HUES64 (cell line): ENCODE measurements at regions not wholly inside any gene's neighbourhood (a gene's known extent, or its start where the extent isn't known, plus 50 kb on each side); places are given as distances from the start of the nearest gene placed in this dataset.

ENCODE experiments used
- H3K27ac ChIP-seq: 2 replicates; pipeline ENCODE4 v1.7.0; 2013; ENCODE audit warnings: low read depth, low read length, inconsistent platforms
- H3K27me3 ChIP-seq: 2 replicates; pipeline ENCODE4 v1.6.1; 2013; ENCODE audit warnings: mild to moderate bottlenecking, low read length; ENCODE audit not compliant: insufficient read depth
- H3K36me3 ChIP-seq: 2 replicates; pipeline ENCODE4 v1.6.1; 2013; ENCODE audit warnings: mild to moderate bottlenecking, low read length; ENCODE audit not compliant: insufficient read depth
- H3K4me1 ChIP-seq: 2 replicates; pipeline ENCODE4 v1.6.1; 2013; ENCODE audit warnings: mild to moderate bottlenecking, low read length, moderate library complexity; ENCODE audit not compliant: insufficient read depth
- H3K4me3 ChIP-seq: 2 replicates; pipeline ENCODE4 v1.5.1; 2013; ENCODE audit warnings: mild to moderate bottlenecking, low read length, moderate library complexity
- H3K9ac ChIP-seq: 2 replicates; pipeline ENCODE4 v1.6.1; 2013; ENCODE audit warnings: mild to moderate bottlenecking, low read depth, low read length
- H3K9me3 ChIP-seq: 2 replicates; pipeline ENCODE4 v1.6.1; 2013; ENCODE audit warnings: low read depth, low read length; ENCODE audit not compliant: insufficient read depth
- WGBS: fragments of 150-250, 120-280 bp; methylation state at CpG from one replicate; pipeline ENCODE4 v1.1.7; 2013; ENCODE audit warnings: missing lambda C conversion rate; 5-methylcytosine and 5-hydroxymethylcytosine counted together

- no CpG with 5 or more reads among the region's 1 CpG for WGBS
- no peaks in the 10 kb centered on the region for H3K4me1 ChIP-seq
These were observed 931.9 kb upstream of the TMEM132C start for GRCh38 chr12:127334912-127335644.

DNA sequence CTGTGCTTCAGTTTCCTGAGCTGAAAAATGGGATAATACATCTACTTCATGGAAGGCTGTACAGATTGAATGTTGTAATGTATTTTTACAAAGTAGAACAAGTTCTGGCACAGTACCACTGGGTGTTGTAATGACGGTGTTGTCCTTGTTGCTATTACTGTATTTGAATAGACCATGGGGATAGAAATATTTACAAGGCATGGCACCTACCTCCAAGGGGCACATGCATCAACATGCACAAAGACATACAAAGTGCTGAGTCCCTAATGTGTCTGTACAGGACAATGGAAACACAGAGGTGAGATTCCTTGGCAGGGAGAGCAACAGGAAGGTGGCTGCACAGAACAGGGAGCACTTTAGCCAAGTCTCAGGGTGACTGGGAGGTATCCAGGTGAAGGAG is 930.6 kb upstream of the TMEM132C start:
- H3K9me3 ChIP-seq: no peaks in the 10 kb centered on the region
- no peaks in the 10 kb centered on the region for H3K36me3 ChIP-seq
- WGBS: 87% methylated on average over 1 of the region's 1 CpG
- H3K4me3 ChIP-seq: no peak overlapping the region
- no peak overlapping the region for H3K27ac ChIP-seq
- H3K9ac ChIP-seq: no peak overlapping the region
- no peaks in the 10 kb centered on the region for H3K4me1 ChIP-seq
- H3K27me3 ChIP-seq: no peaks in the 10 kb centered on the region

More at GRCh38 chr12:127334912-127335644, 931.9 kb upstream of the TMEM132C start:
- Histone ChIP-seq H3K36me3 (no peaks in the 10 kb centered on the region), H3K27ac (no peak overlapping the region), H3K27me3 (no peaks in the 10 kb centered on the region), H3K4me3 (no peak overlapping the region), H3K9ac (no peak overlapping the region), H3K9me3 (no peaks in the 10 kb centered on the region)

DNA sequence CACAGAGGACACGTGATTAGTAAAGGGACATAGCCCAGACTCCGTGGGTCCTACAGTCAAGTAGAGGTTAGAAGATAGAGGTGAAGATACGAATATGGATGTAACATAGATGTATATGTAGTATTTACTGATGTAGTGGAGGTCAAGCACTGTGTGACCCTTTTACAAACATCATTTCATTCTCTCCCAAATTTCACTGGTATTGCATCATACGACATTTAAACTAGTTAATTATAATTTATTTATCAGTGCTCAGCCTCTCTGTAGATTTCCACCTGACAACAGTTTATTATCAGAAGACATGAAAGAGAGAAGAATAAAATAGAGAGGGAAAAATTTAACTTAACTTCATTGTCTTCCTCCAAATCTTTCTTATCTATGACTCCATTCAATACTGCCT is 927.9 kb upstream of the TMEM132C start:
- H3K27ac ChIP-seq: no peak overlapping the region
- no peaks in the 10 kb centered on the region for H3K4me1 ChIP-seq
- no peak overlapping the region for H3K4me3 ChIP-seq
- no peak overlapping the region for H3K9ac ChIP-seq
- no peaks in the 10 kb centered on the region for H3K36me3 ChIP-seq
- no peaks in the 10 kb centered on the region for H3K27me3 ChIP-seq
- 68% methylated on average over 3 of the region's 4 CpGs for WGBS
- H3K9me3 ChIP-seq: no peaks in the 10 kb centered on the region

DNA sequence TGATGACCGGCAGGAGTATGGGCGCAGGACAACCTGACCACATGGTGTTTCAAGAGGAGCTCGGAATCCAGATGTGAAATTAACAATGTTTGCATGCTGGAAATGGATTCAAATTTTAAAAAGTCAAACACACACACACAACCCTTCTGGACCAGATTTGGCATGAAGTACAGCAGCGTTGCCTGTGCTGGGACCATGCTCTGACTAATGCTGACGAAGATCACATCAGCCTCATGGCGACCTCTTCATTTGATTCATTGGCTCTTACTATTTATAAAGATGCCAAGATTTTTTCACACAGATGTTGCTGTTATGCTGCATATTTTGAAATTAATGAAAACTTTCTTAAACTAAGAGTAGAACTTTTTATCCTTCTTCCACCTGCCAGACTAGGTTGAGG is 926.6 kb upstream of the TMEM132C start:
- no peaks in the 10 kb centered on the region for H3K9me3 ChIP-seq
- no peaks in the 10 kb centered on the region for H3K27me3 ChIP-seq
- 85% methylated on average over 6 of the region's 6 CpGs for whole genome bisulfite sequencing
- no peak overlapping the region for H3K4me3 ChIP-seq
- H3K36me3 ChIP-seq: no peaks in the 10 kb centered on the region
- H3K27ac ChIP-seq: no peak overlapping the region
- no peaks in the 10 kb centered on the region for H3K4me1 ChIP-seq
- H3K9ac ChIP-seq: no peak overlapping the region

DNA sequence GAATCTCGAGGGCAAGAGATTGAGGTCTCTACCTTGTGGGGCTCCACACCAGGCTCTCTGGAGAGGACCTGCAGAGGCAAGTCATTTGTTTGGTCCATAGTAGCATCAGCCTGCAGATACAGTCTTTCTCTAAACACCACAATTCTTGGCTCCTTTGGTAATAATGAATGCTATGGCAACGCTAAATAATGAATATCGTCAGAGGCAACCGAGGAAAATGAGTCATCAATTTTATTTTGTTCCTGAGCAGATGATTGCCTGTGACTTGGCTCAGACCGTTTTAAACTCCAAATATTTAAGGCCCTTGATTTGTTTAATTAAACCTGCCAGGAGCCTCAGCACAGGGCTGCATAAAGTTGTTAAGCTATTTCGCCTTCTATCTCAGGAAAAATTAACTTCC is 924.1 kb upstream of the TMEM132C start:
- Histone ChIP-seq H3K4me3 (no peak overlapping the region), H3K9me3 (peaks cover 17% of the 10 kb centered on the region; the same call in 1 of the 2 replicates), H3K9ac (no peak overlapping the region), H3K27ac (no peak overlapping the region), H3K27me3 (no peaks in the 10 kb centered on the region), H3K36me3 (no peaks in the 10 kb centered on the region), H3K4me1 (no peaks in the 10 kb centered on the region)
- WGBS: 86% methylated on average over 6 of the region's 6 CpGs

GRCh38 chr12:127343940-127344339 is 923.0 kb upstream of the TMEM132C start:
- no peaks in the 10 kb centered on the region for H3K27me3 ChIP-seq
- H3K9me3 ChIP-seq: peaks cover 18% of the 10 kb centered on the region
- no peak overlapping the region for H3K4me3 ChIP-seq
- 64% methylated on average over 5 of the region's 5 CpGs for WGBS
- H3K9ac ChIP-seq: no peak overlapping the region
- no peaks in the 10 kb centered on the region for H3K4me1 ChIP-seq
- no peaks in the 10 kb centered on the region for H3K36me3 ChIP-seq
- no peak overlapping the region for H3K27ac ChIP-seq

- Histone ChIP-seq H3K36me3 (no peaks in the 10 kb centered on the region), H3K4me1 (no peaks in the 10 kb centered on the region), H3K9me3 (peaks cover 21% of the 10 kb centered on the region), H3K27ac (no peak overlapping the region), H3K4me3 (no peak overlapping the region), H3K27me3 (no peaks in the 10 kb centered on the region), H3K9ac (no peak overlapping the region)
- WGBS: 86% methylated on average over 11 of the region's 11 CpGs
These were observed 915.4 kb upstream of the TMEM132C start for GRCh38 chr12:127351481-127352010.

DNA sequence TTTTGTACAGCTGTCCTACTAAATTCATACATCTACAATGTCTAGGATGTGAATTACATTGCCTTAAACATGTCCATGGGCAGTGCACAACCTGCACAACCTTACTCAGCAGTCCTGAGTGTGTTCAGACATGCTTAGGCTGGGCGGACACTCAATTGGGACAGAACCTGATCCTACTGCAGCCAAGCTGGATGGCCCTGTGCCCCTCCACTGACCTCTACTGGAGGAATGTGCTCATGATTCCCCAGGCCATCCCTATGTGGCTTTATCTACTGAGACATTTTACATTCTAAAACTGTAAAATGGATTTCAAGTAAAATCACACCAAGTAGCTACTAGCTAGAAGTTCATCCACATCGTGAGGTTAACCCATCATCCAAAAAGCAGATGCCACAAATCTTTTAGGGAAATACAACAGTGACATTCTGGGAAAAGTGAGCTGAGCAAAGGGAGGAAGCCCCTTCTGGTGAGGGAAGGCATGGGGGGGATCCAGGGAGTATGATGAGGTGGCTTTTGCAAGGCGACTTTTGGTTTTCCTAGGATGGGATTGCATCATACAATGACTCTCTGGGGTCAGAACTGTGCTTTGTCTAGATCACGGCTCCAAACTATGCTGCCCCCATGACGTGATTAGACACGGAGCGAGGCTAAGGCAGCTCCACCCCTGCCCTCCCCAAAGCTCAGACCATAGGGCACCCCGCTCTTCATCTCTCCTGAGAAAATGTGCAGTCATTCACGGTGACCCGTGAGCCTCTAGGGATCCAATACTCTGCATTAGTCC is 911.7 kb upstream of the TMEM132C start:
- Histone ChIP-seq H3K9ac (no peak overlapping the region), H3K4me1 (no peaks in the 10 kb centered on the region), H3K27ac (no peak overlapping the region), H3K4me3 (no peak overlapping the region), H3K9me3 (peaks cover 8% of the 10 kb centered on the region; the same call in 1 of the 2 replicates), H3K27me3 (no peaks in the 10 kb centered on the region), H3K36me3 (no peaks in the 10 kb centered on the region)
- 79% methylated on average over 10 of the region's 10 CpGs for WGBS

DNA sequence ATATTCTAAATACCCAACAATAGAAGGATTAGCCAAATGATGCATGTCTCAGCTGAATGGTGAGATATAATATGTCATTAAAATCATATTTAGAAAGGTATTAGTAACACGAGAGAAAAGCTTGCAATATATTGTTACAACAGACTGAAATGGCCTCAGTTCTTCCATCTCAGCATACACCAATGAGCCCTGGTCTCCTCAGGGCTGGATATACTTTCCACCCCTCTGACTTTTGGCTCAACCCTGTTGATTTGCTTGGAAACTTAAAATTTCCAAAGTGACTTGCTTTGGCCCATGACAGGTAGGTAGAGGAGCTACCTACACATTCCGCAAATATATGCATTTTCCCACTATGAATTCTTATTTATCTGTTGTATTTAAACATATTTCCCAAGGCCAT is 908.1 kb upstream of the TMEM132C start:
- no peak overlapping the region for H3K27ac ChIP-seq
- H3K36me3 ChIP-seq: no peaks in the 10 kb centered on the region
- H3K4me3 ChIP-seq: no peak overlapping the region
- no peaks in the 10 kb centered on the region for H3K27me3 ChIP-seq
- WGBS: 86% methylated on average over 1 of the region's 2 CpGs
- no peaks in the 10 kb centered on the region for H3K9me3 ChIP-seq
- no peaks in the 10 kb centered on the region for H3K4me1 ChIP-seq
- H3K9ac ChIP-seq: no peak overlapping the region

- Histone ChIP-seq H3K9me3 (no peaks in the 10 kb centered on the region), H3K9ac (no peak overlapping the region), H3K27me3 (no peaks in the 10 kb centered on the region), H3K4me1 (no peaks in the 10 kb centered on the region), H3K36me3 (no peaks in the 10 kb centered on the region), H3K4me3 (no peak overlapping the region), H3K27ac (no peak overlapping the region)
- WGBS: 89% methylated on average over 6 of the region's 6 CpGs
These were observed 906.4 kb upstream of the TMEM132C start for GRCh38 chr12:127360580-127360979.

- no peaks in the 10 kb centered on the region for H3K36me3 ChIP-seq
- no peaks in the 10 kb centered on the region for H3K27me3 ChIP-seq
- no peak overlapping the region for H3K27ac ChIP-seq
- no peak overlapping the region for H3K4me3 ChIP-seq
- WGBS: 93% methylated on average over 4 of the region's 4 CpGs
- no peaks in the 10 kb centered on the region for H3K4me1 ChIP-seq
- no peaks in the 10 kb centered on the region for H3K9me3 ChIP-seq
- no peak overlapping the region for H3K9ac ChIP-seq
These were observed 904.8 kb upstream of the TMEM132C start for GRCh38 chr12:127362121-127362520.
